HCT116 (cell line): ENCODE measurements at regions not wholly inside any gene's neighbourhood (a gene's known extent, or its start where the extent isn't known, plus 50 kb on each side); places are given as distances from the start of the nearest gene placed in this dataset.

ENCODE experiments used
- CTCF ChIP-seq, 3 experiments: fragments of 200-600 bp in 1 of 3; sonication (generic) in 1 of 3; IDR thresholded peaks in 2 of 3; conservative IDR thresholded peaks in 1 of 3; 2 replicates each; pipeline ENCODE4 v1.5.1; 2012 to 2017; ENCODE audit warnings: low read depth in 2 of 3, low read length in 2 of 3, antibody characterized with exemption in 1 of 3, borderline replicate concordance in 1 of 3, control low read depth in 1 of 3, mild to moderate bottlenecking in 1 of 3, mixed read lengths in 1 of 3, mixed run types in 1 of 3, moderate library complexity in 1 of 3; ENCODE audit not compliant: insufficient read depth in 1 of 3
- EZH2 ChIP-seq: fragments of 200-600 bp; sonication (generic); IDR thresholded peaks from 2 replicates; pipeline ENCODE4 v1.6.1; 2017; ENCODE audit warnings: antibody characterized with exemption, mixed run types
- MAX ChIP-seq: IDR thresholded peaks from 2 replicates; pipeline ENCODE4 v1.6.1; 2012
- POLR2A ChIP-seq: IDR thresholded peaks from 2 replicates; pipeline ENCODE4 v1.7.0; 2011; ENCODE audit warnings: borderline replicate concordance; ENCODE audit not compliant: insufficient read depth, insufficient read length; ENCODE audit errors: extremely low read depth
- POLR2AphosphoS5 ChIP-seq: IDR thresholded peaks from 2 replicates; pipeline ENCODE4 v1.6.1; 2011; ENCODE audit warnings: mild to moderate bottlenecking, low read depth, low read length, moderate library complexity
- RAD21 ChIP-seq: IDR thresholded peaks from 2 replicates; pipeline ENCODE4 v1.6.1; 2012; ENCODE audit warnings: low read depth, mild to moderate bottlenecking
- REST ChIP-seq: IDR thresholded peaks from 2 replicates; pipeline ENCODE4 v1.6.1; 2012; ENCODE audit warnings: low read depth
- SRF ChIP-seq: IDR thresholded peaks from 2 replicates; pipeline ENCODE4 v1.6.1; 2012; ENCODE audit warnings: low read depth
- TCF7L2 ChIP-seq: IDR thresholded peaks from 2 replicates; pipeline ENCODE4 v1.7.0; 2011; ENCODE audit warnings: borderline replicate concordance, inconsistent platforms; ENCODE audit not compliant: insufficient read depth, insufficient read length; ENCODE audit errors: extremely low read depth
- ZNF274 ChIP-seq: fragments of 200-500 bp; sonication (Bioruptor generic); IDR thresholded peaks from 2 replicates; pipeline ENCODE4 v1.6.1; 2014; ENCODE audit warnings: mild to moderate bottlenecking, low read depth, low read length, inconsistent platforms

- TF ChIP-seq CTCF (IDR thresholded peaks at IDR 0.05 in 2 of 3, conservative IDR thresholded peaks at IDR 0.05 in 1 of 3; ENCODE audit: borderline replicate concordance in 1 of 3, insufficient read depth in 1 of 3, low read depth in 2 of 3, low read length in 2 of 3) (no peak), ZNF274 (no peak), RAD21 (no peak), POLR2A (no peak), EZH2 (no peak), SRF (no peak), TCF7L2 (no peak), POLR2AphosphoS5 (no peak), REST (no peak), MAX (no peak)
Observed at GRCh38 chr7:28348636-28349035, 63.7 kb upstream of the CREB5 start.
